Neural cell (in vitro differentiated cells): ENCODE measurements at regions not wholly inside any gene's neighbourhood (a gene's known extent, or its start where the extent isn't known, plus 50 kb on each side); places are given as distances from the start of the nearest gene placed in this dataset.

Experiments used
- H2AFZ ChIP-seq: fragments of 200-600, 300-800 bp; sonication (generic), shearing (Covaris generic); 2 replicates; pipeline ENCODE4 v1.6.0; 2014; ENCODE audit warnings: low read depth, mild to moderate bottlenecking, antibody characterized with exemption, low read length, moderate library complexity
- H3F3A ChIP-seq: fragments of 200-600 bp; shearing (Covaris generic); 2 replicates; pipeline ENCODE4 v1.6.1; 2016; ENCODE audit warnings: mild to moderate bottlenecking, moderate library complexity, mixed read lengths, antibody characterized with exemption, low read length; ENCODE audit not compliant: insufficient read depth, poor library complexity, severe bottlenecking
- H3K27ac ChIP-seq: fragments of 200-600, 300-800 bp; sonication (generic), shearing (Covaris generic); 2 replicates; pipeline ENCODE4 v1.5.1; 2014; ENCODE audit warnings: mild to moderate bottlenecking, low read length, moderate library complexity
- H3K27me3 ChIP-seq: fragments of 300-800, 200-600 bp; sonication (generic), shearing (Covaris generic); 2 replicates; pipeline ENCODE4 v1.6.0; 2014; ENCODE audit warnings: mild to moderate bottlenecking, low read depth, low read length, moderate library complexity; ENCODE audit not compliant: insufficient read depth
- H3K36me3 ChIP-seq: fragments of 300-800, 200-600 bp; sonication (generic), shearing (Covaris generic); 2 replicates; pipeline ENCODE4 v1.5.1; 2014; ENCODE audit warnings: mild to moderate bottlenecking, antibody characterized with exemption, low read length, moderate library complexity; ENCODE audit not compliant: insufficient read depth
- H3K4me2 ChIP-seq: fragments of 300-800, 200-600 bp; sonication (generic), shearing (Covaris generic); 2 replicates; pipeline ENCODE4 v1.6.0; 2014; ENCODE audit warnings: mild to moderate bottlenecking, low read length
- H3K4me3 ChIP-seq: fragments of 300-800, 200-600 bp; sonication (generic), shearing (Covaris generic); 2 replicates; pipeline ENCODE4 v1.5.1; 2014; ENCODE audit warnings: mild to moderate bottlenecking, low read length, moderate library complexity
- H3K79me2 ChIP-seq: fragments of 200-600 bp; shearing (Covaris generic); replicated peaks from 2 replicates; pipeline ENCODE4 v1.6.0; 2014; ENCODE audit warnings: mild to moderate bottlenecking, low read length, moderate library complexity; ENCODE audit not compliant: insufficient read depth
- H3K9ac ChIP-seq: fragments of 300-800, 200-600 bp; sonication (generic), shearing (Covaris generic); 2 replicates; pipeline ENCODE4 v1.6.1; 2016; ENCODE audit warnings: mild to moderate bottlenecking, low read length, mixed read lengths
- H3K9me2 ChIP-seq: fragments of 200-600 bp; shearing (Covaris generic); 2 replicates; pipeline ENCODE4 v1.6.1; 2016; ENCODE audit warnings: mild to moderate bottlenecking, low read length, mixed read lengths; ENCODE audit not compliant: insufficient read depth
- H3K9me3 ChIP-seq: fragments of 200-600, 300-800 bp; sonication (generic), shearing (Covaris generic); 2 replicates; pipeline ENCODE4 v1.6.1; 2016; ENCODE audit warnings: mild to moderate bottlenecking, mixed run types, low read length, moderate library complexity, mixed read lengths
- H4K20me1 ChIP-seq: fragments of 200-600 bp; shearing (Covaris generic); 2 replicates; pipeline ENCODE4 v1.6.1; 2016; ENCODE audit warnings: mild to moderate bottlenecking, mixed run types; ENCODE audit not compliant: insufficient read depth
- EP300 ChIP-seq: fragments of 450-650 bp; conservative IDR thresholded peaks from 2 replicates; pipeline ENCODE4 v1.6.1; 2014; ENCODE audit warnings: antibody characterized with exemption, mild to moderate bottlenecking, moderate library complexity; ENCODE audit not compliant: poor library complexity, severe bottlenecking
- EZH2 ChIP-seq: fragments of 200-600, 300-800 bp; shearing (Covaris generic), sonication (generic); IDR thresholded peaks from 2 replicates; pipeline ENCODE4 v1.6.1; 2014; ENCODE audit warnings: antibody characterized with exemption, low read length, borderline replicate concordance, mild to moderate bottlenecking; ENCODE audit not compliant: insufficient read depth, poor library complexity, severe bottlenecking
- MXI1 ChIP-seq: fragments of 450-650 bp; conservative IDR thresholded peaks from 2 replicates; pipeline ENCODE4 v1.6.1; 2014; ENCODE audit warnings: antibody characterized with exemption, mild to moderate bottlenecking; ENCODE audit not compliant: poor library complexity, severe bottlenecking
- POLR2AphosphoS5 ChIP-seq: IDR thresholded peaks from 2 replicates; pipeline ENCODE4 v1.6.1; 2012
- RAD21 ChIP-seq: fragments of 450-650 bp; conservative IDR thresholded peaks from 2 replicates; pipeline ENCODE4 v1.6.1; 2014; ENCODE audit warnings: antibody characterized with exemption, mild to moderate bottlenecking, moderate library complexity
- SMC3 ChIP-seq: fragments of 450-650 bp; conservative IDR thresholded peaks from 2 replicates; pipeline ENCODE4 v1.6.1; 2014; ENCODE audit warnings: antibody characterized with exemption, mild to moderate bottlenecking, moderate library complexity; ENCODE audit not compliant: poor library complexity
- TAF1 ChIP-seq: IDR thresholded peaks from 2 replicates; pipeline ENCODE4 v1.6.1; 2012; ENCODE audit warnings: low read depth
- TF ChIP-seq, protein P1 (sequence below): fragments of 450-650 bp; IDR thresholded peaks from 2 replicates; pipeline ENCODE4 v1.5.1; 2014; ENCODE audit warnings: antibody characterized with exemption, mild to moderate bottlenecking, moderate library complexity; ENCODE audit not compliant: poor library complexity, severe bottlenecking
- TF ChIP-seq, protein P2 (sequence below): IDR thresholded peaks from 2 replicates; pipeline ENCODE4 v1.6.1; 2012; ENCODE audit warnings: borderline replicate concordance

DNA sequence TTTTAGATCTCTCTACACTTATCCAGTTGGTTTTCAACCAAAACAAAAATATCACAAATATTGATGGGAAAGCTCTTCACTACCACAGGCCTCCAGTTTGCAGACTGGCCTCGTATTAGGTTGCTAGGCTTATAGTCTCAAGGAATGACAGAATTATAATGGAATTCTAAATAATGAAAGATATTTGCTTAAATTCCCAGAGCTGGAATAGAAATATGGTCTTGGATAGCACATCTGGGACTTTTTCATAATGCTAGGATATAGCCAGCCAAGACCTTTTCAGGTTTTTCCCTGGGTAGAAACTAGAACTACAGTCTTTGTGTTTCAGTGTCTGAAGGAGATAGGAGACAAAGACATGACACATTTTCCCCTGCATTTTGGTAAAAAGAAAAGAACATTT, 121.9 kb upstream of the STAC start:
- Histone ChIP-seq H2AFZ (no peak overlapping the region), H4K20me1 (no peaks in the 10 kb centered on the region), H3K9ac (no peak overlapping the region), H3K4me2 (no peak overlapping the region), H3K27ac (no peak overlapping the region), H3K36me3 (no peaks in the 10 kb centered on the region), H3K27me3 (no peaks in the 10 kb centered on the region), H3K9me2 (no peaks in the 10 kb centered on the region), H3K9me3 (peaks cover 3% of the 10 kb centered on the region), H3K4me3 (no peak overlapping the region), H3F3A (no peaks in the 10 kb centered on the region), H3K79me2 (no peaks in the 10 kb centered on the region)
- TF ChIP-seq EP300 (no peak), MXI1 (no peak), TAF1 (no peak), POLR2AphosphoS5 (no peak), SMC3 (no peak), EZH2 (no peak), RAD21 (no peak)
- TF ChIP-seq, protein P1, sequence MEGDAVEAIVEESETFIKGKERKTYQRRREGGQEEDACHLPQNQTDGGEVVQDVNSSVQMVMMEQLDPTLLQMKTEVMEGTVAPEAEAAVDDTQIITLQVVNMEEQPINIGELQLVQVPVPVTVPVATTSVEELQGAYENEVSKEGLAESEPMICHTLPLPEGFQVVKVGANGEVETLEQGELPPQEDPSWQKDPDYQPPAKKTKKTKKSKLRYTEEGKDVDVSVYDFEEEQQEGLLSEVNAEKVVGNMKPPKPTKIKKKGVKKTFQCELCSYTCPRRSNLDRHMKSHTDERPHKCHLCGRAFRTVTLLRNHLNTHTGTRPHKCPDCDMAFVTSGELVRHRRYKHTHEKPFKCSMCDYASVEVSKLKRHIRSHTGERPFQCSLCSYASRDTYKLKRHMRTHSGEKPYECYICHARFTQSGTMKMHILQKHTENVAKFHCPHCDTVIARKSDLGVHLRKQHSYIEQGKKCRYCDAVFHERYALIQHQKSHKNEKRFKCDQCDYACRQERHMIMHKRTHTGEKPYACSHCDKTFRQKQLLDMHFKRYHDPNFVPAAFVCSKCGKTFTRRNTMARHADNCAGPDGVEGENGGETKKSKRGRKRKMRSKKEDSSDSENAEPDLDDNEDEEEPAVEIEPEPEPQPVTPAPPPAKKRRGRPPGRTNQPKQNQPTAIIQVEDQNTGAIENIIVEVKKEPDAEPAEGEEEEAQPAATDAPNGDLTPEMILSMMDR, result no peak
- TF ChIP-seq, protein P2, sequence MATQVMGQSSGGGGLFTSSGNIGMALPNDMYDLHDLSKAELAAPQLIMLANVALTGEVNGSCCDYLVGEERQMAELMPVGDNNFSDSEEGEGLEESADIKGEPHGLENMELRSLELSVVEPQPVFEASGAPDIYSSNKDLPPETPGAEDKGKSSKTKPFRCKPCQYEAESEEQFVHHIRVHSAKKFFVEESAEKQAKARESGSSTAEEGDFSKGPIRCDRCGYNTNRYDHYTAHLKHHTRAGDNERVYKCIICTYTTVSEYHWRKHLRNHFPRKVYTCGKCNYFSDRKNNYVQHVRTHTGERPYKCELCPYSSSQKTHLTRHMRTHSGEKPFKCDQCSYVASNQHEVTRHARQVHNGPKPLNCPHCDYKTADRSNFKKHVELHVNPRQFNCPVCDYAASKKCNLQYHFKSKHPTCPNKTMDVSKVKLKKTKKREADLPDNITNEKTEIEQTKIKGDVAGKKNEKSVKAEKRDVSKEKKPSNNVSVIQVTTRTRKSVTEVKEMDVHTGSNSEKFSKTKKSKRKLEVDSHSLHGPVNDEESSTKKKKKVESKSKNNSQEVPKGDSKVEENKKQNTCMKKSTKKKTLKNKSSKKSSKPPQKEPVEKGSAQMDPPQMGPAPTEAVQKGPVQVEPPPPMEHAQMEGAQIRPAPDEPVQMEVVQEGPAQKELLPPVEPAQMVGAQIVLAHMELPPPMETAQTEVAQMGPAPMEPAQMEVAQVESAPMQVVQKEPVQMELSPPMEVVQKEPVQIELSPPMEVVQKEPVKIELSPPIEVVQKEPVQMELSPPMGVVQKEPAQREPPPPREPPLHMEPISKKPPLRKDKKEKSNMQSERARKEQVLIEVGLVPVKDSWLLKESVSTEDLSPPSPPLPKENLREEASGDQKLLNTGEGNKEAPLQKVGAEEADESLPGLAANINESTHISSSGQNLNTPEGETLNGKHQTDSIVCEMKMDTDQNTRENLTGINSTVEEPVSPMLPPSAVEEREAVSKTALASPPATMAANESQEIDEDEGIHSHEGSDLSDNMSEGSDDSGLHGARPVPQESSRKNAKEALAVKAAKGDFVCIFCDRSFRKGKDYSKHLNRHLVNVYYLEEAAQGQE, result no peak

DNA sequence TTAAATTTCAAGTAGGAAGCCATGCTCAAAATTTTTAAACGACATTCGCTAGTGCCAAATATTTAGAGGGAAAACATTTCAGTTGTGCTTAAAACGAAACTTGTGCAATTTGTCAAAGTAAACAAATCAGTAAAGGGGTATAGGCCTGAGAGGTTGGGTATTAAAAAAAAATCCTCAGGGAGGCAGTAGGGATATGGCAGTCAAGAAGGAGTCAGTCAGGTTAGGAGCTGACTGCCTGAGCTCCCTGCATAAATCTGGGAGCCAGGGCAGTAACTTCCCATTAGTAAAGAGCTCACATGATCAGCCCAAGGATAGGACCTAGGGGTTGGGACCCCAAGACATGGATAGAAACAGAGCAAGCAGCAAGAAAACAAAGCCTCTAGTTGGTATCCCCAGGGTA, 120.7 kb upstream of the STAC start:
- Histone ChIP-seq H3K36me3 (no peaks in the 10 kb centered on the region), H2AFZ (no peak overlapping the region), H3F3A (no peaks in the 10 kb centered on the region), H4K20me1 (no peaks in the 10 kb centered on the region), H3K27ac (no peak overlapping the region), H3K9me2 (no peaks in the 10 kb centered on the region), H3K27me3 (no peaks in the 10 kb centered on the region), H3K9me3 (no peaks in the 10 kb centered on the region), H3K4me2 (no peak overlapping the region), H3K4me3 (no peak overlapping the region), H3K9ac (no peak overlapping the region), H3K79me2 (no peaks in the 10 kb centered on the region)
- TF ChIP-seq MXI1 (no peak), EZH2 (no peak), SMC3 (no peak), POLR2AphosphoS5 (no peak), TAF1 (no peak), EP300 (no peak)
- TF ChIP-seq, protein P2, result no peak
